Activated CD4-positive, alpha-beta T cell treated with anti-CD3 and anti-CD28 coated beads, Interleukin-2, amount 50 U/mL, for 48 hours (primary cell): ENCODE measurements at regions not wholly inside any gene's neighbourhood (a gene's known extent, or its start where the extent isn't known, plus 50 kb on each side); places are given as distances from the start of the nearest gene placed in this dataset.

ENCODE experiments used
- DNase-seq, 2 experiments: peaks; one replicate each; pipeline ENCODE4 v3.0.0-alpha.2; 2020

DNA sequence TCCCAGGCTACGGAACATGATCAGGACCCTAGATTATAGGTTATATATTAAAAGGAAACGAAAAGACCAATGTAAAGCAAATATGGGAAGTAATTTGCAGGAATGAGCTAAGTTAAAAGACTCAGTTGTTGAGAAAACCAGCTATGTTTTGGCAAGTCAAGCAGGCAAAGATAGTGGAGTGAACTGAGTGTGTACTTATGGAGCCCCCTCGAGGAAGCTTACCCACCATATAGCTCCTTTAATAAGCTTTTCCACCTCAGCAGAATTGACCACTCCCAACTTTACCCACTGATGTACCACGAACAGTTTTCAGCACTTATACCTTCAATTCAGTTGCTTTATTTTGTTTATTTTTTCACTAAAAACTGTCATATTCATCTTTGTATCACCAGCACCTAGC, 57.3 kb upstream of the PJA2 start:
- DNase-seq, result no peak
